ENCODE measurements at regions not wholly inside any gene's neighbourhood (a gene's known extent, or its start where the extent isn't known, plus 50 kb on each side); places are given as distances from the start of the nearest gene placed in this dataset.

DNA sequence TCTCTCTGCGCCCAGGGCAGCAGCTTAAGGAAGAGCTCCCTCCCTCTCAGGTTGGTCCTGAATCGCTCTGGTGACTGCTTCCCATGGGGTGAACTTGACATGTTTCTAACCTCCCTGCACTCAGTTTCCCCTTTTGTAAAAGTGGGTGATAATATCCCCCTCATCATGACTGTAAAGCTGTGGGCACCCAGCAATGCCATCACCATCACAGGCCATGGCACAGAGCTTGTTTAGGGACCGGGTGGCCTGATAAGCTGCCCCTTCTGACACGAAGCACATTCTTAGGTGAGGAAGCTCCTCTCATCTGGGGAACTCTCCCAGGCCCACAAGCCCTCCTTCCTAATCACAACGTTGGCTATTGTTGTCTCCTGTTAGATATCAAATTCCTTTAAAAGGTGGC, 972.8 kb upstream of the ZNF722 start:
- TF ChIP-seq, protein P1, sequence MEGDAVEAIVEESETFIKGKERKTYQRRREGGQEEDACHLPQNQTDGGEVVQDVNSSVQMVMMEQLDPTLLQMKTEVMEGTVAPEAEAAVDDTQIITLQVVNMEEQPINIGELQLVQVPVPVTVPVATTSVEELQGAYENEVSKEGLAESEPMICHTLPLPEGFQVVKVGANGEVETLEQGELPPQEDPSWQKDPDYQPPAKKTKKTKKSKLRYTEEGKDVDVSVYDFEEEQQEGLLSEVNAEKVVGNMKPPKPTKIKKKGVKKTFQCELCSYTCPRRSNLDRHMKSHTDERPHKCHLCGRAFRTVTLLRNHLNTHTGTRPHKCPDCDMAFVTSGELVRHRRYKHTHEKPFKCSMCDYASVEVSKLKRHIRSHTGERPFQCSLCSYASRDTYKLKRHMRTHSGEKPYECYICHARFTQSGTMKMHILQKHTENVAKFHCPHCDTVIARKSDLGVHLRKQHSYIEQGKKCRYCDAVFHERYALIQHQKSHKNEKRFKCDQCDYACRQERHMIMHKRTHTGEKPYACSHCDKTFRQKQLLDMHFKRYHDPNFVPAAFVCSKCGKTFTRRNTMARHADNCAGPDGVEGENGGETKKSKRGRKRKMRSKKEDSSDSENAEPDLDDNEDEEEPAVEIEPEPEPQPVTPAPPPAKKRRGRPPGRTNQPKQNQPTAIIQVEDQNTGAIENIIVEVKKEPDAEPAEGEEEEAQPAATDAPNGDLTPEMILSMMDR (IDR thresholded peaks at IDR 0.05; ENCODE audit: insufficient read depth, low read length, poor library complexity, severe bottlenecking), result no peak
- TF ChIP-seq EZH2phosphoT487 (conservative IDR thresholded peaks at IDR 0.05; ENCODE audit: low read length), result no peak
